NCI-H2227 (cell line): ENCODE measurements at regions not wholly inside any gene's neighbourhood (a gene's known extent, or its start where the extent isn't known, plus 50 kb on each side); places are given as distances from the start of the nearest gene placed in this dataset.
A peak's percentile ranks its signal among the peaks of the same experiment; 100 is the strongest.

Source experiments
- DNase-seq: peaks from one replicate; lab custom pipeline; 2025; ENCODE audit not compliant: unreplicated experiment; lab: John Stamatoyannopoulos, UW

DNA sequence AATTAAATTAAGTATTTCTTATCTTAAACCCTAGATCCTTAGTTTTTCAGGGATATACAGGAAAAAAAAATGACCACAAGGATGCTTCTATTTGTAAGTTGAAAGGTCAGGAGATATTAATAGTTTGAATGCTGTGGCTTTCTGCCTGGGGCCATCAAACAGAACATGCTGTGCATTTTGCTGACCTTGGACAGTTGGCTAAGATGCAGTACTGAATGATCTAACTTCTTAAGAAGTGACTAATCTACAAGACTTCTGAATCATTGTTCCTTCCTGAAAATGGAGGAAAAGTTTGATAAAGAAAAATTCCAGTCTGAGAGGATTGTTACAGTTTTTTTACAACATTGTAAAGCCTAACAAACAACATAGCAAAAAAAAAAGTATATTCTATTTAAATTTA is 237.8 kb upstream of the JADE1 start:
- no peak for DNase-seq

DNA sequence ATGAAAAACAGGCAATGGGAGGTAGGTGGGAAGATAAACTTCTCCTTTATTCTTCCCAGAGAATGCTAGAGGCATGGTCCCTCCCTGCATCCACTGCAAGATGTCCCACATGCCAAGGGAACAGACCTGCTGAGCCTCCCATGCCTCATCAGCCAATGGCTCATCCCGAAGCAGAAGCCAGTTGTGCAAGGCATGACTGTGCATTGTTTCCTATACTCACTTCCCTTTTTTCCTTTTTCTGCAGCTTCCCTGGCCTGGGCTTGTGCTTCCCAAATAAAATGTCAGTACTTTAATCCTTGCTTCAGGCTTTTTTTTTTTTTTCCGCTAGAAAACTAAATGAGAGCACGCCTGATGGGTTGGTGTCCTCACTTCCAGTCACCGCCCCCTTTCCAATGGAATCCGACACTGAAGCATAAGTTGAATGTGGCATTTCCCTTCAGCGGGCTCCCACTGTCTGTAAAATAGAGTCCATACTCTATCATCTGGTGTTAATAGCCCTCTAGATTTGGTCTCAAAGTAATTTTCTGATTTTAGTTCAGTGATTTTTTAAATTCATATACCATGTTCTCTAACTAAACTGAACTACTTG is 239.0 kb upstream of the JADE1 start:
- no peak for DNase-seq

DNA sequence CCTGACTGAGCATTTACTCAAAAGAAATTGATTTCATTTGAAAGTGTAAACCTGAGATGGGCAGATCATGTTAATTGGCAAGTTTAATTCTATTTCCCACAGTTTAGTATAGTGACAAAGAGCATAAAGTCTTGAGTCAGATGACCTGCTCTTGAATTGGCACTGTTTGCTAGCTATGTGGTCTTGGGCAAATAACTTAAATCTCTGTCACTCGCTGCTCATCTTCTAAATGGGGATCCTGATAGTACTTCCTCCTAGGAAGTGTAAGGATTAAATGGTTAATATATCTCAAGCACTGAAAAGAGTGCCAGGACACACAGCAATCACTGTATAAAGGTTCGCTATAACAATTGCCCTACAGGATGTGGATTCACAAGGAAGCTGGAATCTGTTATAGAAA is 242.8 kb upstream of the JADE1 start:
- DNase-seq = no peak

DNA sequence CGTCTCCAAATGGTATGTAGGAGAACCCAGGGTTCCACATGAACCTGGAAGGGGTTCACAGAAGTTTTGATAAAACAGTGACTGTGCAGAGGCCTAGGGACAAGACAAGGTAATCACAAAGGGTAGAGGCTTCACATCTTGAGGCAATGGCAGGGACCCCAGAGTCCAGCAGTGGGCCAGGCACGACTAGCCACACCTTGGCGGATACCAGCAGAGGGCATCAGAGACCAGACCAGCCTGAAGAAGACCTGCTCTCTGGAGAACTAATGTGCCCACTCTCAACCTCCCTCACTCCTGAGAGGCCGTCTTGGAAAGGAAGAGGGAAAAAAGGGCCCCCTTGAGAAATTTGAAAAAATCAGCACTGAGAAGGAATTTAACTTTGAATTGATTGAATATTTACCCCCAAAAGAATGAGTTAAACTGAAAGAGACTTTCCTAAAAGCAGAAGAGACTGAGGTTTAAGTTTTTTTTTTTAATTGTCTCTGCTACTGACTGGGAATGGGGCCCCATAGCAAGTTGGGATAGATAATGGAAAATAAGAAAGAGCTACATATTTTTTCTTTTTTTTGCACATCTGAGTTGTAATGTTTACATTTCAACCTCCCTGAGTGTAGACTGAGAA is 243.8 kb upstream of the JADE1 start:
- DNase-seq = peak; percentile 6

DNA sequence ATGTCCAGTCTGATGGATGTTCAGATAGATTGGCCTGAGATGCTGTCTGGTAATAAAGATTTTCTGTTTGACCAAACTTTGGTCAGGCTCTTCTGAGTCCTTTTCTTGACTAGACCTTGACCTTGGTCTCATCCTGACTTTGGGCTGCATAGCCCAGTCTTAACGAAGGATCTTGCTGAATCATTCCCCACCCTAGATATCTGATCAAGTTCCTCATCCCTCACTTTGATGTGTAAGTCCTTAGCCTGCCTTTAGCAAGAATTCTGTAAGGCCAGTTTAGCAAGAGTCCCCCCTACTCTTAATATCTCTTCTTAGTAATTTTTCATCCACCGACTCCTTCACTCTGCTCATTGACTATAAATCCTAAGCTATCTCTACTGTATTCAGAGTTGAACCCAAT is 244.4 kb upstream of the JADE1 start:
- DNase-seq = no peak

DNA sequence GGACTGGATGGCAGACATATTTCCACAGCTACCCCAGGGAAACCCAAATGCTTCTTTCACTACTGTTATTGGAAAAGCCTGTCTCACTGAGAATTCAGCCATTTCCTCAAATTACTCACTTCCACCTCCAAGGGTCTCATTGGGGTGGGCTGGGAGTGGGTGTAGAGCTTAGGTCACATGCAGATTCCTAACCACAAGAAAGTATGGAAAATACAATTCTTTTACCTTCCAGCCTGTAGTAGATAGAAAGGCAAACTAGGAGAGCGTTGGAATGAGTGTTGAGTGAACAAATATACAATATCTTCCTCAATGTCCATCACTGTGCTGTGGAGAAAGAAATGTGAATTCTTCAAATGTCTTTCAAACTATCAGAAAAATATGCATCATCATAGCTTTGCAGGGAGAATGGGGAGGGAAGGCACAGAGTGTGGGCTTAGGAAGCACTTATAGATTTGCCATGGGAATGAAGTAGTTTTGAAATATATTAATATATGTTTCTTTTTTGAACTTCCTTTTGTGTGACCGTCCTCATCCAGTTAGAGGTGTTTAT is 245.3 kb upstream of the JADE1 start:
- no peak for DNase-seq

DNA sequence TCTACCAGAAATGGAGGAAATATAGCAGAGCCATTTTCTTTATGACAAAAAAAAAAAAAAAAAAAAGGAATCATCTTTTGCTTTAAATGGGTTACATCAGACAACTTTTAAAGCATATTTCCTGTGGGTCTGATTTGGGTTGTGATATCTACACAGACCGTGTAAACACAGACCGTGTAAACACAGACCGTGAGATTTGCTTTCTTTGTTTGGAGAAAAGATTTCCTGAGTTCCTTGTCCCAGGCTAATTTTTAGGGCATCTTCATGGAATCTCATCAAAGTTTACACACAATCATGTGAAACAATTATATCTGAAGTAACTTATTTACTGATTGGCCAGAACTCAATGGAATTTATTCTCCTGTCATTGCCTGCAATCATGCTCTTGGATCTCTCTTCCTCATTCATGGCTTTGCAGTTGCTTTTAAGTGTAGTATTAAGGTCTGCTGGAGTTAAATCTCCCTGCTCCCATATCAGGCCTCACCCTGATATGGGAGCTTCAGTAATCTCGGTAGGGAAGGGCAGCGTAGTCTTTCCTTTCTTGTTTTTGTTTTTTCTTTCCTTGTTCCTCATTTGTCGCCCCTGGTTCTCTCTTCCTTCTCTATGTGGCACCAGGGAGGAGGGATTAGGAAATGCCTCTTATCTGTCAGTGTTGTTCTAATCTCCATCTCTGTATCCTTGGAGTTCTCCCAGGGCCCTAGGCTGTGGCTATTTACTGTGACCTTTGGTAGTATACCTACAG is 248.6 kb upstream of the JADE1 start:
- no peak for DNase-seq

DNA sequence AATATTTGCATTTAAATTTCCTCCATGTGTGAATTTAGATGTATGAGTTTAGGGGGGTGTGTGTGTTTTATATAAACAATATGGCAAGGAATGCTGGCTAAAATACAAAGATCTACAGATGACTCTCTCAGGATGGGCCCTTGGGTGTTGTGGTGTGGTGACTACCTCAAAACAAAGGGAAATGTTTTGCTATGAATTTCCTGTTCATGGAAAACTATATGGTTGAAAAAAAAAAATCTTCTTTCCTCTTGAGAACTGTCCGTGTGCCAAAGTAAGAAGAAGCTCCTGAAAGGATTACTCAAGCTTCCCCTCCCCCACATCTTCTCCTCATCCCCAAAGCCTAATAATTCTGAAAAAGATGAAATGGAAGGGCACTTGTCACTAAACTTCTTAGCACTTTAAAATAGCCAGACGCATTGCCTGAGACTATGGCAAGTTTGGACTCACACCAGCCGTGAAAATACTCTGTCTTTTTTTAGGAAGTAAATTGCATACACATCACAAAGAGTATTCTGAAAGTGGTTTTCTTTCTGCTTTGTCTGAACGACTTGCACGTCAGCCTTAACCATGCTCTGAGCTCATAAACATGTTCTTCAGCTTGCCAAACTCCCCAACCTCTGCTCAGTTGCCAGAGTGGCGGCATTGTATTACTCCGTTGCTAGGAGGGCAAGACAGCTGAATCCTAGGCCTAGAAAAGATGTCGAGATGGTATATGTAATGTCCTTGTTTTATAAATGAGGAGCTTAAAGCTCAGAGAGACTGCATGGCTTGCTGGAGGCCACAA is 250.4 kb upstream of the JADE1 start:
- no peak for DNase-seq

DNA sequence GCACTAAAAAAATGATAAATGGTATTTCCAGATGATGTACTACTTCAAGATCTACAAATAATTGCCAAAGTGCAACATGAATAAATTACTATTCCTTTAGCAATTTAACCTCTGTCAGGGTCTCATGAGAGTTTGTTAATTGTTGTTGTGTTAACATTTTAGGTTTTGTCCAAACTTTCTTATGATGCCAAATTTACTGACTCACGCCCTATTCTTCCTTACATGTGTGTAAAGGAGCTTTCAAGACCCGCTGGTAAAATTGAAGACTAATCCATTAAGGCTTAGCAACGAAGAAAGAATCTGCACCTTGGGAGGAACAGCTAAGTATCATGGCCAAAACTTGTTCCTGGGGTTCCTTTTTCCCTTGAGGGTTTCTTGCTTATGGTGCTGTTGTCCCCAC is 252.7 kb upstream of the JADE1 start:
- no peak for DNase-seq

DNA sequence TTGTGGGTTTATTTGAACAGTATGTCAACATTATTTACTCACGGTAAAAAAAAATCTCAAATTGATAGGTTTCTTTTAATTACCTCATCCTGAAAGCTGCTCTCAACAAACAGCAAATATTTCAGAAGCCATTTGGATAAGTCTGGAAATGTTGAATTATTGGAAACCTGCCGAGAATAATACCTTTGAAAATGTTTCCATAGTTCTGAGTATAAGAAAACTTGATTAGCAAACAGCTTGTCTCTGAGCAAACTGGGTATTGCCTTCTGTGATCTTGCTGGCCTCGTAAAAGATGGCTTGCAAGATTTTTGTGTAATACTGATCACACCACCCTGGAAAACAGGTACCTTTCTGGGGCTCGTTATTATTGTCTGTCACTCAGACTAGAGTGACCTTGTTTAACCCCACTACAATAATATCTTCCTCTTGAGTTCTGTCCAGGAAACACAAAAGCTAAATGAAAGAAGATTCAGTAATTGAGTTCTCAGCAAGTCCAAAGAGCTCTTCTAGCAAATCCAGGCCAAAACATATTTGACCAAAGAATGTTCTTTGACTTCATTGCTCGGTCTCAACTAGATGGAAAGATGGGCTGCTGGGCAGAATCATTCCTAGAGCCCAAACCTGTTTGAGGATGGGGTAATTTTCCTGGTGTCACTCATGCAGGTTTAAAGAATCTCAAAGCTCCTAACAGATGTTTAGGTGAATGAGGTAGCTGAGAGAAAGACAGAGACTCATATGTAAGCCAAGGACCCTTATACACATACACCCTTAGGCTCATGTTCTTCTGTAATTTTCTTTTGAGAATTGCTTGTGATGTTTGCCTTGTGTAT is 255.6 kb upstream of the JADE1 start:
- DNase-seq = peak; percentile 35

DNA sequence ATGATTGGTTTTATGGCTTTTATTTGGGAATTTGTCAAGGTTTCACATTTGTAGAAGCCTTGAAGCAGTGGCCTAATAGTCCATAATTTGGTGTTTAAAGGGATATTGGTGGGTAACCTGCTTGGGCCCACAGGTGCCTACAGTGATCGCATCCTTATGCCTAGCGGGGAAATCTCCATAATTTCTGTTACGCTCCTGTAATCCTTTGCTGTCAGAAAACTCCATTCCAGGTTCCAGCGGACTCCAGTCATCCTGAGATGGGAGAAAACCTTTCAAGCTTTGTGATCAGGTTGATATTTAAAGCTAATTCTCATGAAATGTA is 257.0 kb upstream of the JADE1 start:
- peak; percentile 61 for DNase-seq

DNA sequence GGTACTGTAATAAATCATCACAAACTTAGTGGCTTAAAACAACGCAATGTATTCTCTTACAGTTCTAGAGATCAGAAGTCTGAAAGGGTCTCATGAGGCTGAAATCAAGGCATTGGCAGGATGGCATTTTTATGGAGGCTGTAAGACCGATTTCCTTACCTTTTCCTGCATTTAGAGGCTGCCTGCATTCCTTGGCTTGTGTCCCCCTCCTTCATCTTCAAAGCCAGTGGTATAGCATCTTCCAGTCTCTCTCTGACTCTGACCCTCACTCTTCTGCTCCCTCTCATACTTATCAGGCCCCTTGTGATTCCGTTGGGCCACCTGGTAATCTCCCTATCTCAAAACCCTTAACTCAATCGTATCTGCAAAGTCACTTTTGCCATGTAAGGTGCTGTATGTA is 258.2 kb upstream of the JADE1 start:
- no peak for DNase-seq

DNA sequence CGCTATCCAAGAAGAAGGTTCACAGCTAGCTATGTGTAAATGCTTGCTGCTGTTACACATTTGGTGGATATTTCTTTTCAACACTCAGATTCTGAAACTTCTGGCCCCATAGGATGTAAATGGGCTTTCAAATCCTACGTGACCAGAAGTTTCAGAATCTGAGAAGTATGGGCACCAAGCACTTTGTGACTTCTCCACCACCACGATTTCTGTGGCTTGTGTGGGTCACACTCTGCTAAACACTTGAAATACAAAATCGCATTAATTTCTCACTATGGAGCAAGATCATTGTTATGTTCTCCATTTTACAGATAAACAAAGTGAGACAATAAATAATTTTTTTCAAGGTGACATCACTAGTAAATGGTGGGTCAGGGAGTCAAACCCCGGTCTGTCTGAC is 259.4 kb upstream of the JADE1 start:
- no peak for DNase-seq

DNA sequence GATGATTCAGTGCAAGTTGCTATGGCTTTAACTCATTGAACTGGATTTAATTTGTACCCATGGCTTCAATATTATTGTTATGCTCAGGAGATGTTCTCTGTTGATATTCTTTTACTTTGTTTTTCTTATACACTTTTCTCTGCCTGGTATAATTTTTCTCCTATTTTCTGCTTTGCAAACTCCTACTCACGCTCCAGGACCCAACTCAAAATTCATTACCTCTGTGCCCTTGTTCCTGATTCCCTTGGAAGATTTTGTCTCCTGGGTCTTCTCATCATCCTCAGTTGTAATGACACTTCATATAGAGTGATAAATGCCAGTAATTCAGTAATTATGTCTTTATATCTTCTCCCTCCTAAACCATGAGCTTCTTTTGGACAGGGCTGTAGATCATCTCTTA is 259.9 kb upstream of the JADE1 start:
- no peak for DNase-seq

DNA sequence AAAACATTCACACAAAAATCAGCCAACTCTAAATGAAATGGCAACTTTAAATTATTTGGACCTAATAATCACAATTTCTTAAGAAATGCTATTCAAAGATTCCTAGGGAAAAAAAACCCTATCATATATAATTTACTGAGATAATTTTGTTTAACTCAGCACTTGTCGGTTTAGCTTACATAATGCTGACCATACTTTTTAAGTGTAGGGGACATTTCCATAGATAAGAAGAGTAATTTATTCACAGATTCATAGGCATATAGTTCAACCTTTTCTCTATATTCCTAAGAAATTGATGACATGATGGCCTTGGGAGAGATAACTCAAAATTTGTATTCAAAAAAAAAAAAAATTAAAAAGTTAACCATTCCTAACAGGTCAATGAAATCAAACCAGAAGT is 260.8 kb upstream of the PGRMC2 start:
- DNase-seq = no peak

DNA sequence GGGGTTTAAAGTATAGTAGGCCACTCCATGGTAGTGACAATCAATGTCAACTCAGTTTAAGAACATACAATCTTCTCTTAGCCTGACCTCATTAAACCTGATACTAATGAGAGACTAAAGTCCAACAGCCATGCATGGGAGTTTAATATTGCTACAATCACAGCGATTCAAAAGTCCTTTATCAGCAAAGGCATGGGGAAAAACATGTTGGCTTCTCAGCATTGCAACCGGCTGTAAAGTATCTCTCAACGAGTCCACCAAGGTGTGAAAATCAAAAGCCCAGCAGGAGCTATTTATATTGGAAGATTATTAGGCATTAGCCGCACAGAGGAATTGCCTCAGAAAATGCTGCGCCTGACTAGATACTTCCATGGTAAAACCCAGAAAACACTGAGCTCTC is 256.7 kb upstream of the PGRMC2 start:
- DNase-seq = no peak

DNA sequence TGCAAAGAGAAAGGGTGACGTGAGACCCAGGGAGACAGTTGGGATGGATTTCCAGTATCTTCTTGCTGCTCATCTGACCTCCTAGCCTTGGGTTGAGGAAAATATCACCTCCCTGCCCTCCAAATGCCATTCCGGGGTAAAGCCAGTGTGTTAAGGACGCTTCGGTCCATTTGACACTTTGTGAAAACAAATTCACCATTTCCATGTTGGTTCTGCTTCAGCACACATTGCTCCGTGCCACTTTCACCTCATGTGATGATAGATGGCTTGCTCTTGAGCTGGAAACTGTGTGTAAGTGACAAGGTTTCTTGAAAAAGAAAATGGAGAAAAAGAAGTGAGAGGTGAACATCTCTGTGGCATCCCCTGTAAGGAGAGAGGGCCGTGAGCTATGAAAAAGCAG is 256.1 kb upstream of the PGRMC2 start:
- no peak for DNase-seq

DNA sequence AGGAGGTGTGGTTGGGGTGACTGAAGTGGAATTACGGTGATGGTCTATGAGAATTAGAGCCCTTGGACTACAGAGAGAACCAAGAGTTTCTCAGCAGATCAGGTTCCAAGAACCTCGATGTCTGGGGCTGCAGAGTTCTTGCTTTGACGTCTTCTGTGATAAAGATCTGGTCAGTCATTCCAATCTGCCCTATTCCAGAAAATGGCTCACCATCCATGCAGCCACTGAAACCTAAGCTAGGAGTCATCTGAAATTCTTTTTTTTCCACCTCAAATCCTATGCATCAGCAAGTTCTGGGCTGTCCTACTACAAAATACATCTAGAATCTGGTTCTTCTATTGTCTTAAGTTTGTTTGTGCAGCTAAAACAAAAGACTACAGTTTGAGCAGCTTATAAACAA is 254.4 kb upstream of the PGRMC2 start:
- DNase-seq = no peak

DNA sequence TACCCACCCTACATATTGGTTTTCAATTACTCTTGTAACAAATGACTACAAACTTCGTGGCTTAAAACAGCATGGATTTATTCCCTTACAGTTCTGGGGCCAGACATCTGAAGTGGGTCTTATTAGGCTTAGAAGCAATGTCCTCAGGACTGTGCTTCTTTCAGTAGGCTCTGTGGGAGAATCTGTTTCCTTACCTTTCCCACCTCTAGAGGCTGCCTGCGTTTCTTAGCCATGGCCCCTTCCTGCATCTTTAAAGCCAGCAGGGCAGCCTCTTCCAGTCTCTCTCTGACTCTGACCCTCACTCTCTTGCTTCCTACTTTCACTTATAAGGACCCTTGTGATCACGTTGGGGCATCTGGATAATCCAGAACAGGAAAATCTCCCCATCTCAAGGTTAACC is 252.5 kb upstream of the PGRMC2 start:
- no peak for DNase-seq

DNA sequence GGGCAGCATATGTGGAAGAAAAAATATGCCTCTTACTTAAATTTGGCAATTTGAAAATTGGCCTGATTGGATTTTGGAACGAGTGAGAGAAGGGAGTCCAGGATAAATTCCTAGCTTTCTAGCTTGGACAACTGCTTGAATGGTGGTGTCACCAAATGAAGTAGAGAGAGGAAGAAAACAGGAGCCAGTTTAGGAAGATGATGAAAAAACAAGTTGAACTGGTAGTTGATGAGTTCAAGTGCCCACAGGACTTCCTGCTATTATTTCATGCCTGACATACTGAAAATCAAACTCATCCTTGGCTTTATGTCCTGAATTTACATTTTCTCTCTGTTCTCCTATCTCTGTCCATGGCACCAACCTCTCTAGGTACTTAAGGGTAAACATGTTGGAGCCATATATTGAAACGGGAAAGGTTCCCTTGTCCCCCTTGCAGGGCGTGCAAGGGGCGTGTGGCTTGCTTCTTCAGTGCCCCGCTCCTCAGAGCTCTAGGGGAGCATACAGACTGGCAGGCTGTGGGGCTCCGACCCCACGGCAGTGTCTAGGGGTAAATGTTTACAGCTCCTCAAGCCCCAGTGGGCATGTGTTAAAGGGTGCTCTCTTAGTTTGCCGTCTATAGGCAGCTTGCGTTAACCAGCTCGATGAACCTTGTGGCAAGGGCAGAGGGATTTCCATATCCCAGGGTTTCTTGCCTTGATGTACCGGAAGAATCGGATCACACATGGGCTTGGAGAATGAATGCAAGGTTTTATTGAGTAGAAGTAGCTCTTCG is 250.7 kb upstream of the PGRMC2 start:
- no peak for DNase-seq
